GM12891 (cell line): ENCODE measurements at regions not wholly inside any gene's neighbourhood (a gene's known extent, or its start where the extent isn't known, plus 50 kb on each side); places are given as distances from the start of the nearest gene placed in this dataset.

Source experiments
- PAX5 ChIP-seq: IDR thresholded peaks from 2 replicates; pipeline ENCODE4 v1.6.1; 2011; ENCODE audit warnings: low read length, moderate library complexity, mild to moderate bottlenecking; ENCODE audit not compliant: insufficient read depth, severe bottlenecking
- POLR2A ChIP-seq: IDR thresholded peaks from 2 replicates; pipeline ENCODE4 v1.6.1; 2011; ENCODE audit warnings: low read depth, low read length, control low read depth
- POLR2AphosphoS5 ChIP-seq: IDR thresholded peaks from 2 replicates; pipeline ENCODE4 v1.6.1; 2011; ENCODE audit warnings: low read depth, low read length, control low read depth
- POU2F2 ChIP-seq: IDR thresholded peaks from 2 replicates; pipeline ENCODE4 v1.6.1; 2011; ENCODE audit warnings: low read depth, mild to moderate bottlenecking, control low read depth, low read length, moderate library complexity
- SPI1 ChIP-seq: IDR thresholded peaks from 2 replicates; pipeline ENCODE4 v1.6.1; 2011; ENCODE audit warnings: low read depth, low read length, control low read depth
- TAF1 ChIP-seq: IDR thresholded peaks from 2 replicates; pipeline ENCODE4 v1.6.1; 2011; ENCODE audit warnings: low read depth, low read length, control low read depth

DNA sequence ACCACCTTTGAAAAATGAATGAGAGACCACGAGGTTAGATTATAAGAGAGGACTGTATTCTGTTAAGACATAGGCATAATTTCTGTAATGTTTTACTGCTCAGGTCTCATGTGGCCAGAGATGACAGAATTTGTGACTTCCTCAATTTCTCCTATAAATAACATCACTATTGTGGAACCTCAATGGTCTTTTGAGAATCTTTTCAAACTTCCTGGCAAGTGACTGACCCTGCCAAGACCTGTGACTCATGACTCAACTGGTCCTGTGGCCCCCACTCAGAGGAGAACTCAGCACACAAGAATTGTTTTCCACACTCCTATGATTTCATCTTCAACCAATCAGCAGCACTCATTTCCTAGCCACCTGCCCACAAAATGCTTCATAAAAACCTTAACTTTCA lies 508.2 kb upstream of the ATP2B1 start:
- TF ChIP-seq POLR2AphosphoS5 (no peak), TAF1 (no peak), POLR2A (no peak), POU2F2 (no peak), SPI1 (peak; percentile 55; the same call in 1 of the 2 replicates), PAX5 (no peak)
